ENCODE measurements at regions not wholly inside any gene's neighbourhood (a gene's known extent, or its start where the extent isn't known, plus 50 kb on each side); places are given as distances from the start of the nearest gene placed in this dataset.

- TF ChIP-seq CTCF (IDR thresholded peaks at IDR 0.05 in 2 of 3, conservative IDR thresholded peaks at IDR 0.05 in 1 of 3; ENCODE audit: borderline replicate concordance in 1 of 3, insufficient read depth in 1 of 3, low read depth in 2 of 3, low read length in 2 of 3) (no peak), POLR2AphosphoS5 (IDR thresholded peaks at IDR 0.05; ENCODE audit: low read depth, low read length) (no peak), EGR1 (IDR thresholded peaks at IDR 0.05; ENCODE audit: low read depth) (no peak), RAD21 (IDR thresholded peaks at IDR 0.05; ENCODE audit: low read depth) (no peak), YY1 (IDR thresholded peaks at IDR 0.05; ENCODE audit: extremely low read depth, insufficient replicate concordance, low read depth, low read length) (no peak), ZFX (IDR thresholded peaks at IDR 0.05) (no peak), POLR2A (IDR thresholded peaks at IDR 0.05; ENCODE audit: borderline replicate concordance, extremely low read depth, insufficient read depth, insufficient read length) (no peak), JUND (IDR thresholded peaks at IDR 0.05) (no peak), ZNF274 (IDR thresholded peaks at IDR 0.05; ENCODE audit: low read depth, low read length) (no peak), CBX3 (IDR thresholded peaks at IDR 0.05; ENCODE audit: low read depth) (no peak), SP1 (IDR thresholded peaks at IDR 0.05; ENCODE audit: low read depth) (no peak), EZH2 (IDR thresholded peaks at IDR 0.05) (no peak), MAX (IDR thresholded peaks at IDR 0.05) (no peak), SIN3A (IDR thresholded peaks at IDR 0.05; ENCODE audit: low read depth) (no peak)
These were observed 115.3 kb downstream of the AASDH start for GRCh38 chr4:56272003-56272402.

Measured in HCT116 (cell line).